ENCODE measurements at regions not wholly inside any gene's neighbourhood (a gene's known extent, or its start where the extent isn't known, plus 50 kb on each side); places are given as distances from the start of the nearest gene placed in this dataset.

DNA sequence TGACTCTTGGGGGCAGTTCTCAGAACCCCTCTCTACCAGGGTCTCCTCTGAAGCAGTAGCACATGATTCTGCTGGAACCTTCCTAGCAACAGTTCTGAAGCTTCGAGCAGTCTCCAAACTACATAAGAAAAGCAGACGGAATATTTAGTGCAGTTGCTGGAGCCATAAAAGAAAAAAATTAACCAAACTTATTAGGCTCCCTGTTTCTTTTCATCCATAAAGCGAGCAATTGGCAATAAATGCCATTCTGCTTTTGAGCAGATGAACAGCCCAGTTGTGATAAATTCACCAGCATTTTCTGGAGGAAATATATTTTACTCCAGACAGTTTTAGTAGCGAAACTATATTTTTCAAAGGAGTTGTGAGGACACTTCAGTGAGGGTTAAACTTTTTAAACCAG lies 250.1 kb upstream of the BOD1L1 start:
- TF ChIP-seq CTCF (IDR thresholded peaks at IDR 0.05) (no peak), EP300 (IDR thresholded peaks at IDR 0.05) (no peak)
